ENCODE measurements at regions not wholly inside any gene's neighbourhood (a gene's known extent, or its start where the extent isn't known, plus 50 kb on each side); places are given as distances from the start of the nearest gene placed in this dataset.
A peak's percentile ranks its signal among the peaks of the same experiment; 100 is the strongest.

- intact Hi-C loops (cut with DNase I; ENCODE audit: low total_unique reads): no loop called here
- TF ChIP-seq POLR2A (IDR thresholded peaks at IDR 0.05) (no peak), POLR2AphosphoS5 (IDR thresholded peaks at IDR 0.05) (no peak), CTCF (IDR thresholded peaks at IDR 0.05) (no peak)
- Histone ChIP-seq H3K4me1 (no peaks in the 10 kb centered on the region), H3K9me3 (no peaks in the 10 kb centered on the region), H3K27ac (no peak overlapping the region), H3K27me3 (no peaks in the 10 kb centered on the region), H3K4me3 (no peak overlapping the region), H3K36me3 (no peaks in the 10 kb centered on the region)
- no peak for DNase-seq (ENCODE audit: low spot score in 2 of 2)
Observed at GRCh38 chr14:100644383-100644782, 57.2 kb upstream of the BEGAIN start.

- no peak overlapping the region for H3K4me3 ChIP-seq
- TF ChIP-seq POLR2AphosphoS5 (IDR thresholded peaks at IDR 0.05) (no peak), CTCF (IDR thresholded peaks at IDR 0.05) (no peak), POLR2A (IDR thresholded peaks at IDR 0.05) (no peak)
- no peaks in the 10 kb centered on the region for H3K27me3 ChIP-seq
- no peaks in the 10 kb centered on the region for H3K4me1 ChIP-seq
- H3K9me3 ChIP-seq: no peaks in the 10 kb centered on the region
- no peak overlapping the region for H3K27ac ChIP-seq
- H3K36me3 ChIP-seq: no peaks in the 10 kb centered on the region
- intact Hi-C loops (cut with DNase I; ENCODE audit: low total_unique reads): no loop called here
- no peak for DNase-seq (ENCODE audit: low spot score in 2 of 2)
Observed at GRCh38 chr14:100644784-100645183, 57.6 kb upstream of the BEGAIN start.

GRCh38 chr14:100645196-100645981 lies 58.2 kb upstream of the BEGAIN start:
- no peaks in the 10 kb centered on the region for H3K27me3 ChIP-seq
- DNase-seq (ENCODE audit: low spot score in 2 of 2): peak; percentile 73 to 82
- intact Hi-C loops (cut with DNase I; ENCODE audit: low total_unique reads): no loop called here
- H3K9me3 ChIP-seq: no peaks in the 10 kb centered on the region
- no peaks in the 10 kb centered on the region for H3K4me1 ChIP-seq
- no peaks in the 10 kb centered on the region for H3K36me3 ChIP-seq
- no peak overlapping the region for H3K27ac ChIP-seq
- H3K4me3 ChIP-seq: no peak overlapping the region
- no peak for TF ChIP-seq POLR2AphosphoS5 (IDR thresholded peaks at IDR 0.05)
- TF ChIP-seq CTCF (IDR thresholded peaks at IDR 0.05): peak; percentile 36 to 79 (median 72)

- H3K4me1 ChIP-seq: no peaks in the 10 kb centered on the region
- H3K27ac ChIP-seq: no peak overlapping the region
- intact Hi-C loops (cut with DNase I; ENCODE audit: low total_unique reads): no loop called here
- TF ChIP-seq CTCF (IDR thresholded peaks at IDR 0.05) (no peak), POLR2A (IDR thresholded peaks at IDR 0.05) (no peak), POLR2AphosphoS5 (IDR thresholded peaks at IDR 0.05) (no peak)
- H3K9me3 ChIP-seq: no peaks in the 10 kb centered on the region
- no peaks in the 10 kb centered on the region for H3K36me3 ChIP-seq
- H3K4me3 ChIP-seq: no peak overlapping the region
- no peak for DNase-seq (ENCODE audit: low spot score in 2 of 2)
- H3K27me3 ChIP-seq: no peaks in the 10 kb centered on the region
Observed at GRCh38 chr14:100645982-100646314, 58.7 kb upstream of the BEGAIN start.

- H3K27ac ChIP-seq: no peak overlapping the region
- DNase-seq (ENCODE audit: low spot score in 2 of 2): no peak
- H3K27me3 ChIP-seq: no peaks in the 10 kb centered on the region
- intact Hi-C loops (cut with DNase I; ENCODE audit: low total_unique reads): no loop called here
- no peaks in the 10 kb centered on the region for H3K36me3 ChIP-seq
- TF ChIP-seq POLR2A (IDR thresholded peaks at IDR 0.05) (no peak), POLR2AphosphoS5 (IDR thresholded peaks at IDR 0.05) (no peak), CTCF (IDR thresholded peaks at IDR 0.05) (no peak)
- no peak overlapping the region for H3K4me3 ChIP-seq
- H3K4me1 ChIP-seq: no peaks in the 10 kb centered on the region
- no peaks in the 10 kb centered on the region for H3K9me3 ChIP-seq
Observed at GRCh38 chr14:100648474-100649172, 61.4 kb upstream of the BEGAIN start.

All from breast epithelium (tissue), 4 donors.